Stimulated activated CD4-positive, alpha-beta T cell treated with anti-CD3 and anti-CD28 coated beads, Interleukin-1b, Interleukin-23, amount 100 ng/mL, for 24 hours (primary cell): ENCODE measurements at regions not wholly inside any gene's neighbourhood (a gene's known extent, or its start where the extent isn't known, plus 50 kb on each side); places are given as distances from the start of the nearest gene placed in this dataset.
"Not testable (repeated sequence)": the region's sequence is repeated elsewhere in the genome, so short reads cannot be mapped to it uniquely, and the experiment has no call there.

Source experiments
- DNase-seq, 4 experiments: peaks; one replicate each; pipeline ENCODE4 v3.0.0-alpha.2; 2020; ENCODE audit warnings: low read depth in 4 of 4, low spot score in 1 of 4

GRCh38 chr12:107144441-107144840, 51.1 kb upstream of the CRY1 start:
- DNase-seq: no peak

GRCh38 chr12:107144990-107145389, 51.6 kb upstream of the CRY1 start:
- no peak for DNase-seq

- DNase-seq: no peak
Observed at GRCh38 chr12:107145397-107145796, 52.0 kb upstream of the CRY1 start.

- no peak for DNase-seq
Observed at GRCh38 chr12:107148107-107148506, 54.8 kb upstream of the CRY1 start.

- DNase-seq: no peak
Observed at GRCh38 chr12:107152315-107152714, 59.0 kb upstream of the CRY1 start.

GRCh38 chr12:107159384-107159900, 66.1 kb upstream of the CRY1 start:
- no peak for DNase-seq

GRCh38 chr12:107163413-107163812, 70.1 kb upstream of the CRY1 start:
- no peak for DNase-seq

- no peak for DNase-seq
Observed at GRCh38 chr12:107164392-107164791, 71.0 kb upstream of the CRY1 start.

- DNase-seq: no peak
Observed at GRCh38 chr12:107165581-107165980, 72.2 kb upstream of the CRY1 start.

GRCh38 chr12:107167756-107168155, 74.4 kb upstream of the CRY1 start:
- no peak for DNase-seq

GRCh38 chr12:107169200-107169599, 75.9 kb upstream of the CRY1 start:
- DNase-seq: no peak

GRCh38 chr12:107178776-107179175, 85.4 kb upstream of the CRY1 start:
- DNase-seq: no peak

- DNase-seq: no peak
Observed at GRCh38 chr12:107179871-107180270, 86.5 kb upstream of the CRY1 start.

GRCh38 chr12:107180272-107180671, 86.9 kb upstream of the CRY1 start:
- no peak for DNase-seq

- DNase-seq: no peak
Observed at GRCh38 chr12:107184359-107184930, 91.1 kb upstream of the CRY1 start.

GRCh38 chr12:107196681-107197080, 103.3 kb upstream of the CRY1 start:
- DNase-seq: no peak

- no peak for DNase-seq
Observed at GRCh38 chr12:107200394-107200793, 107.0 kb upstream of the CRY1 start.

- no peak for DNase-seq
Observed at GRCh38 chr12:107207931-107208525, 114.7 kb upstream of the CRY1 start.

- not testable (repeated sequence) for DNase-seq
Observed at GRCh38 chr12:107209700-107210099, 116.4 kb upstream of the CRY1 start.

GRCh38 chr12:107214373-107214773, 121.0 kb upstream of the CRY1 start:
- not testable (repeated sequence) for DNase-seq

GRCh38 chr12:107216411-107216810, 123.1 kb upstream of the CRY1 start:
- not testable (repeated sequence) for DNase-seq

- DNase-seq: no peak
Observed at GRCh38 chr12:107219301-107219700, 126.0 kb upstream of the CRY1 start.

- no peak for DNase-seq
Observed at GRCh38 chr12:107221913-107222312, 128.6 kb upstream of the CRY1 start.
